Parathyroid adenoma (tissue), 2 donors: ENCODE measurements at regions not wholly inside any gene's neighbourhood (a gene's known extent, or its start where the extent isn't known, plus 50 kb on each side); places are given as distances from the start of the nearest gene placed in this dataset.

Experiments used
- H2AFZ ChIP-seq: fragments of 300-600 bp; sonication (generic); one replicate; pipeline ENCODE4 v1.7.0; 2017; ENCODE audit warnings: antibody characterized with exemption, mild to moderate bottlenecking
- H3K27ac ChIP-seq: fragments of 300-600 bp; sonication (generic); one replicate; pipeline ENCODE4 v1.7.0; 2017
- H3K27me3 ChIP-seq: fragments of 300-600 bp; sonication (generic); one replicate; pipeline ENCODE4 v1.7.0; 2017; ENCODE audit warnings: low read length; ENCODE audit not compliant: control insufficient read depth, insufficient read depth
- H3K36me3 ChIP-seq: fragments of 300-600 bp; sonication (generic); one replicate; pipeline ENCODE4 v1.7.0; 2017; ENCODE audit warnings: low read length; ENCODE audit not compliant: control insufficient read depth, insufficient read depth
- H3K4me1 ChIP-seq: fragments of 300-600 bp; sonication (generic); one replicate; pipeline ENCODE4 v1.7.0; 2017; ENCODE audit warnings: control low read depth
- H3K4me2 ChIP-seq: fragments of 300-600 bp; sonication (generic); one replicate; pipeline ENCODE4 v1.7.0; 2017; ENCODE audit warnings: low read length
- H3K4me3 ChIP-seq: fragments of 300-600 bp; sonication (generic); one replicate; pipeline ENCODE4 v1.7.0; 2017; ENCODE audit warnings: low read depth, low read length
- H3K79me2 ChIP-seq: fragments of 300-600 bp; sonication (generic); one replicate; pipeline ENCODE4 v1.7.0; 2017; ENCODE audit warnings: control low read depth
- H3K9ac ChIP-seq: fragments of 300-600 bp; sonication (generic); one replicate; pipeline ENCODE4 v1.7.0; 2017; ENCODE audit warnings: mild to moderate bottlenecking
- H3K9me3 ChIP-seq: fragments of 300-600 bp; sonication (generic); one replicate; pipeline ENCODE4 v1.7.0; 2017; ENCODE audit warnings: low read length; ENCODE audit not compliant: control insufficient read depth
- CTCF ChIP-seq: fragments of 300-600 bp; sonication (generic); IDR thresholded peaks from one replicate; pipeline ENCODE4 v1.7.0; 2017; ENCODE audit warnings: antibody characterized with exemption, mild to moderate bottlenecking
- donor health status: primary hyperparathyroidism.

- Histone ChIP-seq H3K4me3 (no peak overlapping the region), H3K36me3 (no peaks in the 10 kb centered on the region), H3K4me2 (no peak overlapping the region), H3K79me2 (no peaks in the 10 kb centered on the region), H3K27me3 (no peaks in the 10 kb centered on the region), H2AFZ (no peak overlapping the region), H3K9me3 (no peaks in the 10 kb centered on the region), H3K27ac (no peak overlapping the region), H3K9ac (no peak overlapping the region), H3K4me1 (no peaks in the 10 kb centered on the region)
- no peak for TF ChIP-seq CTCF
These were observed 198.0 kb downstream of the GABRG1 start for GRCh38 chr4:45925809-45926208.

GRCh38 chr4:45920861-45921260 is 203.0 kb downstream of the GABRG1 start:
- no peaks in the 10 kb centered on the region for H3K4me1 ChIP-seq
- no peaks in the 10 kb centered on the region for H3K79me2 ChIP-seq
- no peaks in the 10 kb centered on the region for H3K36me3 ChIP-seq
- no peak overlapping the region for H3K9ac ChIP-seq
- TF ChIP-seq CTCF = no peak
- H3K9me3 ChIP-seq = no peaks in the 10 kb centered on the region
- no peaks in the 10 kb centered on the region for H3K27me3 ChIP-seq
- H3K4me3 ChIP-seq = no peak overlapping the region
- no peak overlapping the region for H2AFZ ChIP-seq
- no peak overlapping the region for H3K4me2 ChIP-seq
- H3K27ac ChIP-seq = no peak overlapping the region

GRCh38 chr4:45910511-45910910 is 213.3 kb downstream of the GABRG1 start:
- Histone ChIP-seq H3K79me2 (no peaks in the 10 kb centered on the region), H3K27me3 (no peaks in the 10 kb centered on the region), H3K4me3 (no peak overlapping the region), H3K27ac (no peak overlapping the region), H3K4me2 (no peak overlapping the region), H2AFZ (no peak overlapping the region), H3K36me3 (no peaks in the 10 kb centered on the region), H3K9ac (no peak overlapping the region), H3K4me1 (no peaks in the 10 kb centered on the region), H3K9me3 (no peaks in the 10 kb centered on the region)
- TF ChIP-seq CTCF = no peak

GRCh38 chr4:45897946-45898585 is 225.8 kb downstream of the GABRG1 start:
- Histone ChIP-seq H3K9ac (no peak overlapping the region), H3K27ac (no peak overlapping the region), H3K27me3 (no peaks in the 10 kb centered on the region), H3K79me2 (no peaks in the 10 kb centered on the region), H3K9me3 (no peaks in the 10 kb centered on the region), H3K4me3 (no peak overlapping the region), H2AFZ (no peak overlapping the region), H3K4me1 (no peaks in the 10 kb centered on the region), H3K36me3 (no peaks in the 10 kb centered on the region), H3K4me2 (no peak overlapping the region)
- no peak for TF ChIP-seq CTCF

- H3K4me2 ChIP-seq = no peak overlapping the region
- no peaks in the 10 kb centered on the region for H3K4me1 ChIP-seq
- H3K27ac ChIP-seq = no peak overlapping the region
- no peaks in the 10 kb centered on the region for H3K27me3 ChIP-seq
- no peak overlapping the region for H2AFZ ChIP-seq
- H3K79me2 ChIP-seq = no peaks in the 10 kb centered on the region
- H3K4me3 ChIP-seq = no peak overlapping the region
- no peak overlapping the region for H3K9ac ChIP-seq
- no peak for TF ChIP-seq CTCF
- H3K36me3 ChIP-seq = no peaks in the 10 kb centered on the region
- H3K9me3 ChIP-seq = no peaks in the 10 kb centered on the region
These were observed 240.4 kb downstream of the GABRG1 start for GRCh38 chr4:45883421-45883820.
